Hepatocyte (in vitro differentiated cells): ENCODE measurements at regions not wholly inside any gene's neighbourhood (a gene's known extent, or its start where the extent isn't known, plus 50 kb on each side); places are given as distances from the start of the nearest gene placed in this dataset.
A peak's percentile ranks its signal among the peaks of the same experiment; 100 is the strongest.

ENCODE experiments used
- DNase-seq: peaks from one replicate; pipeline ENCODE4 v3.0.0-alpha.2; 2016; ENCODE audit warnings: low spot score
- H2AFZ ChIP-seq: fragments of 200-600 bp; sonication (generic); 2 replicates; pipeline ENCODE4 v1.6.0; 2016; ENCODE audit warnings: antibody characterized with exemption, mild to moderate bottlenecking
- H3K27ac ChIP-seq: fragments of 200-600 bp; sonication (generic); 2 replicates; pipeline ENCODE4 v1.5.1; 2016; ENCODE audit warnings: mild to moderate bottlenecking
- H3K27me3 ChIP-seq: fragments of 200-600 bp; sonication (generic); 2 replicates; pipeline ENCODE4 v1.6.1; 2016
- H3K36me3 ChIP-seq: fragments of 200-600 bp; sonication (generic); replicated peaks from 2 replicates; pipeline ENCODE4 v1.5.1; 2016; ENCODE audit warnings: low read depth; ENCODE audit not compliant: insufficient read depth
- H3K4me1 ChIP-seq: fragments of 200-600 bp; sonication (generic); 2 replicates; pipeline ENCODE4 v1.5.1; 2016; ENCODE audit warnings: mild to moderate bottlenecking, moderate library complexity; ENCODE audit not compliant: insufficient read depth
- H3K4me2 ChIP-seq: fragments of 200-600 bp; sonication (generic); 2 replicates; pipeline ENCODE4 v1.6.0; 2016
- H3K4me3 ChIP-seq: fragments of 200-600 bp; sonication (generic); 2 replicates; pipeline ENCODE4 v1.5.1; 2016; ENCODE audit warnings: mild to moderate bottlenecking
- H3K79me2 ChIP-seq: fragments of 200-600 bp; sonication (generic); 2 replicates; pipeline ENCODE4 v1.6.0; 2017; ENCODE audit warnings: mild to moderate bottlenecking
- H3K9me2 ChIP-seq: fragments of 200-600 bp; sonication (generic); replicated peaks from 2 replicates; pipeline ENCODE4 v1.6.0; 2017; ENCODE audit warnings: mild to moderate bottlenecking; ENCODE audit not compliant: insufficient read depth
- H3K9me3 ChIP-seq: fragments of 200-600 bp; sonication (generic); 2 replicates; pipeline ENCODE4 v1.5.1; 2016; ENCODE audit warnings: low read depth, mild to moderate bottlenecking
- H4K20me1 ChIP-seq: fragments of 200-600 bp; sonication (generic); 2 replicates; pipeline ENCODE4 v1.6.0; 2016; ENCODE audit warnings: mild to moderate bottlenecking; ENCODE audit not compliant: insufficient read depth, poor library complexity, severe bottlenecking
- CTCF ChIP-seq: fragments of 200-600 bp; sonication (generic); IDR thresholded peaks from 2 replicates; pipeline ENCODE4 v1.5.1; 2016; ENCODE audit warnings: antibody characterized with exemption, mild to moderate bottlenecking; ENCODE audit not compliant: poor library complexity
- EZH2 ChIP-seq: fragments of 200-600 bp; sonication (generic); IDR thresholded peaks from 2 replicates; pipeline ENCODE4 v1.6.1; 2016; ENCODE audit warnings: antibody characterized with exemption, mild to moderate bottlenecking, borderline replicate concordance
- EZH2phosphoT487 ChIP-seq: fragments of 200-600 bp; sonication (generic); IDR thresholded peaks from one replicate; pipeline ENCODE4 v1.6.1; 2018; ENCODE audit warnings: antibody characterized with exemption, mild to moderate bottlenecking, low read depth, moderate library complexity; ENCODE audit not compliant: unreplicated experiment, severe bottlenecking
- WGBS: methylation state at CpG from one replicate; pipeline ENCODE4 v1.1.6; 2016; ENCODE audit warnings: low lambda C conversion rate; ENCODE audit errors: missing lambda C conversion rate; 5-methylcytosine and 5-hydroxymethylcytosine counted together

GRCh38 chr15:36499412-36500389 lies 79.7 kb upstream of the CDIN1 start:
- DNase-seq = peak; percentile 4
- no peaks in the 10 kb centered on the region for H3K9me3 ChIP-seq
- H3K79me2 ChIP-seq = no peaks in the 10 kb centered on the region
- H3K27me3 ChIP-seq = no peaks in the 10 kb centered on the region
- H3K4me3 ChIP-seq = no peak overlapping the region
- no peak overlapping the region for H2AFZ ChIP-seq
- TF ChIP-seq EZH2 = no peak
- TF ChIP-seq CTCF = no peak
- no peak for TF ChIP-seq EZH2phosphoT487
- whole genome bisulfite sequencing = 60% methylated on average over 6 of the region's 6 CpGs
- peak overlapping the region; percentile 44 for H3K27ac ChIP-seq
- no peak overlapping the region for H3K4me2 ChIP-seq
- peaks cover 16% of the 10 kb centered on the region for H3K4me1 ChIP-seq
- H4K20me1 ChIP-seq = no peaks in the 10 kb centered on the region
- H3K9me2 ChIP-seq = no peaks in the 10 kb centered on the region
- H3K36me3 ChIP-seq = no peaks in the 10 kb centered on the region

- no peak overlapping the region for H2AFZ ChIP-seq
- H3K9me2 ChIP-seq = no peaks in the 10 kb centered on the region
- no peaks in the 10 kb centered on the region for H3K36me3 ChIP-seq
- no peaks in the 10 kb centered on the region for H4K20me1 ChIP-seq
- peaks cover 22% of the 10 kb centered on the region for H3K4me1 ChIP-seq
- no peak for TF ChIP-seq EZH2phosphoT487
- TF ChIP-seq CTCF = peak; percentile 85
- no peak for TF ChIP-seq EZH2
- H3K4me3 ChIP-seq = no peak overlapping the region
- DNase-seq = peak; percentile 71
- no peaks in the 10 kb centered on the region for H3K9me3 ChIP-seq
- no peaks in the 10 kb centered on the region for H3K79me2 ChIP-seq
- H3K27ac ChIP-seq = peak overlapping the region; percentile 3
- H3K4me2 ChIP-seq = peak overlapping the region; percentile 4
- H3K27me3 ChIP-seq = no peaks in the 10 kb centered on the region
- WGBS = 33% methylated on average over 5 of the region's 5 CpGs
Measured at GRCh38 chr15:36501063-36501678, 78.3 kb upstream of the CDIN1 start.

- no peak overlapping the region for H3K27ac ChIP-seq
- no peaks in the 10 kb centered on the region for H3K27me3 ChIP-seq
- no peak for DNase-seq
- no peaks in the 10 kb centered on the region for H3K79me2 ChIP-seq
- no peak overlapping the region for H2AFZ ChIP-seq
- no peak for TF ChIP-seq CTCF
- no peak for TF ChIP-seq EZH2
- no peak for TF ChIP-seq EZH2phosphoT487
- no peaks in the 10 kb centered on the region for H3K9me2 ChIP-seq
- H3K4me1 ChIP-seq = peaks cover 22% of the 10 kb centered on the region
- H3K4me2 ChIP-seq = no peak overlapping the region
- 23% methylated on average over 1 of the region's 1 CpG for WGBS
- no peaks in the 10 kb centered on the region for H3K9me3 ChIP-seq
- H4K20me1 ChIP-seq = no peaks in the 10 kb centered on the region
- no peaks in the 10 kb centered on the region for H3K36me3 ChIP-seq
- H3K4me3 ChIP-seq = no peak overlapping the region
Measured at GRCh38 chr15:36502509-36502908, 76.9 kb upstream of the CDIN1 start.
